T-helper 2 cell (primary cell): ENCODE measurements at regions not wholly inside any gene's neighbourhood (a gene's known extent, or its start where the extent isn't known, plus 50 kb on each side); places are given as distances from the start of the nearest gene placed in this dataset.

Source experiments
- DNase-seq, 5 experiments: peaks; one replicate each; pipeline versions ENCODE4 v3.0.0 to v3.0.0-alpha.2; 2012 to 2022

- no peak for DNase-seq
Measured at GRCh38 chr2:16870491-16871076, 204.9 kb upstream of the CYRIA start.

GRCh38 chr2:16869711-16870110 is 204.1 kb upstream of the CYRIA start:
- DNase-seq: no peak

GRCh38 chr2:16862471-16862870 is 196.8 kb upstream of the CYRIA start:
- DNase-seq: no peak

- no peak for DNase-seq
Measured at GRCh38 chr2:16861530-16861929, 195.9 kb upstream of the CYRIA start.

- DNase-seq: no peak
Measured at GRCh38 chr2:16861111-16861510, 195.5 kb upstream of the CYRIA start.

GRCh38 chr2:16860627-16861026 is 195.0 kb upstream of the CYRIA start:
- DNase-seq: no peak

GRCh38 chr2:16855183-16855582 is 189.5 kb upstream of the CYRIA start:
- no peak for DNase-seq

GRCh38 chr2:16853088-16853487 is 187.5 kb upstream of the CYRIA start:
- no peak for DNase-seq

GRCh38 chr2:16852651-16853050 is 187.0 kb upstream of the CYRIA start:
- DNase-seq: no peak

GRCh38 chr2:16851126-16851525 is 185.5 kb upstream of the CYRIA start:
- no peak for DNase-seq

- DNase-seq: no peak
Measured at GRCh38 chr2:16840496-16841172, 175.0 kb upstream of the CYRIA start.

- DNase-seq: peak in 1 of 5 experiments; percentile 2
Measured at GRCh38 chr2:16832910-16833309, 167.3 kb upstream of the CYRIA start.

- DNase-seq: no peak
Measured at GRCh38 chr2:16828828-16829160, 163.2 kb upstream of the CYRIA start.

GRCh38 chr2:16828044-16828827 is 162.6 kb upstream of the CYRIA start:
- DNase-seq: no peak

- no peak for DNase-seq
Measured at GRCh38 chr2:16824472-16824871, 158.8 kb upstream of the CYRIA start.

GRCh38 chr2:16821692-16822091 is 156.1 kb upstream of the CYRIA start:
- no peak for DNase-seq

GRCh38 chr2:16818203-16818556 is 152.5 kb upstream of the CYRIA start:
- DNase-seq: no peak

GRCh38 chr2:16817305-16818202 is 151.9 kb upstream of the CYRIA start:
- no peak for DNase-seq

- DNase-seq: no peak
Measured at GRCh38 chr2:16816522-16816921, 150.9 kb upstream of the CYRIA start.

- DNase-seq: no peak
Measured at GRCh38 chr2:16816016-16816415, 150.4 kb upstream of the CYRIA start.

- no peak for DNase-seq
Measured at GRCh38 chr2:16813593-16813992, 148.0 kb upstream of the CYRIA start.

- no peak for DNase-seq
Measured at GRCh38 chr2:16798472-16798871, 132.8 kb upstream of the CYRIA start.

GRCh38 chr2:16791496-16791895 is 125.9 kb upstream of the CYRIA start:
- no peak for DNase-seq
